Adrenal gland (tissue), 5 donors: ENCODE measurements at regions not wholly inside any gene's neighbourhood (a gene's known extent, or its start where the extent isn't known, plus 50 kb on each side); places are given as distances from the start of the nearest gene placed in this dataset.

Experiments
- CTCF ChIP-seq, 6 experiments: fragments of 450-650 bp in 4 of 6; fragments of 200-600 bp in 2 of 6; sonication (generic) in 1 of 6; IDR thresholded peaks; 1 replicate in 5 of 6; 2 replicates in 1 of 6; pipeline versions ENCODE4 v1.5.1 to v1.8.0; 2016 to 2021; ENCODE audit warnings: antibody characterized with exemption in 6 of 6, mild to moderate bottlenecking in 2 of 6, moderate library complexity in 1 of 6
- POLR2A ChIP-seq, 2 donors: fragments of 450-650 bp; IDR thresholded peaks; one replicate each; pipeline ENCODE4 v1.6.1; 2017; ENCODE audit warnings: antibody characterized with exemption in 2 of 2, mild to moderate bottlenecking in 2 of 2, moderate library complexity in 1 of 2
- donor health status: DM: no; HTN: no; CAD: no.

GRCh38 chr1:50350421-50350820 is 72.8 kb downstream of the DMRTA2 start:
- TF ChIP-seq CTCF (IDR thresholded peaks at IDR 0.05) (no peak), POLR2A (IDR thresholded peaks at IDR 0.05) (no peak)
